Right hindlimb (tissue), 1 donor: ENCODE measurements at regions not wholly inside any gene's neighbourhood (a gene's known extent, or its start where the extent isn't known, plus 50 kb on each side); places are given as distances from the start of the nearest gene placed in this dataset.

Experiments
- DNase-seq: peaks from one replicate; pipeline ENCODE4 v3.0.0-alpha.2; 2018

DNA sequence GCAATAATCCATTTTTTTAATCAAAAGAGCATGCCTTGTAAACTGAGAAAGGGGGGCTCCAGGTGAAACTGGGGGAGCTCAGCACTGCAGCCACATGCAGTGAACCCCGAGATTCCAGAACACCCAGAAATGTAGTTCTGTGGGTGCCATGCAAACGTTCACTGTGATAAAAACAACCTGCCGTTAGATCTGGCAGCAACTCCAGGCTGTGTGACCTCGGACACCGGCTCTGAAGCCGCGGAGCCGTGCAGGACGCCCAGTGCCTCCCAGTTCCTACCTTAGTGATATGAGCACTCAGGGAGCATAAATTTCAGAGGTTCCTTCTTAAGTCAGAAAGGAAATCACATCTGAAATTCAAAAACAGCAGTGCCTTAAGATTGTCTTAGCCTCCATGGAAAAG is 85.4 kb upstream of the THBS2 start:
- DNase-seq: no peak

DNA sequence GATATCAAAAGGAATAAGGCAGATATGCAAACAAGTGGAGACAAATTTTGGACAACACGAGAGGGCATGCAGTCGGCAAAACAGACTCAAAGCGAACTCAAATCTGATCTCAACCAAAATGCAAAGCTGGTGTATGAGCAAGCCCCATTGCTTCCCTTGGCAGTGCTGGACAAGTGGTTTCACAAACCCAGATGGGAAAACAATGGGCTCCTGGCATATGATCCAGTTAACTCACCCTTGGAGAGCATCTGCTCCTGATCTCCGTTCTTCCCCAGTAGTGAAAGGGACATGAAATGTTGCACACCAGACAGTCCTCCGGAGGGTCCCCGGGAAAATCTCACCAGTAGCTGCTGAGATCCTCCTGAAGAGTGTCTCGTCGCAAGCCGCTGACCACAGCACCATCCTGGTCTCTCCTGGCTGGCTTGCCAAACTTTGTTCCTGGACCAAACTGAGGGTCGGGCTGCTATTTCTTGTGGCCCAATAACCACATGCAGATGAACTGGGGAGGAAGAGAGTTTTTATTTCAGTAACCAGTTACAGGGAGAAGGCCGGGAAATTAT is 84.3 kb upstream of the THBS2 start:
- no peak for DNase-seq

DNA sequence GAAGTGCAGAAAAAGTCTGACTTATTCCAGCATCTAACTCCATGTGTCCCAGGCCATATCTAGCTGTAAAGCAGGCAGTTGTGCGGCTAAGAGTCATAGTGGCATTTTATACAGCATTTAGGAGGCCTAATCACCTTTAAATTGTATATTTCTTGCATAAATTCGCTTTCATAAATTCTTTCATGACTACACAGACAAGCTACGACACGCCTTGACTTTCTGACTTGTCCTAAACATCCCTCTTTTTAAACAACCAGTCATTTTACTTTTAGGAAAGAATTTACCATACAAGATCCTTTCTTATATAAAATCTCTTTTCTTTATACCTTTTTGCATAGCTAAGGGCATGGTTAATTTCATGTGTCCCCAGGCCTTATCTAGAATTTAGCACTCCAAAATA is 81.7 kb upstream of the THBS2 start:
- DNase-seq: no peak

DNA sequence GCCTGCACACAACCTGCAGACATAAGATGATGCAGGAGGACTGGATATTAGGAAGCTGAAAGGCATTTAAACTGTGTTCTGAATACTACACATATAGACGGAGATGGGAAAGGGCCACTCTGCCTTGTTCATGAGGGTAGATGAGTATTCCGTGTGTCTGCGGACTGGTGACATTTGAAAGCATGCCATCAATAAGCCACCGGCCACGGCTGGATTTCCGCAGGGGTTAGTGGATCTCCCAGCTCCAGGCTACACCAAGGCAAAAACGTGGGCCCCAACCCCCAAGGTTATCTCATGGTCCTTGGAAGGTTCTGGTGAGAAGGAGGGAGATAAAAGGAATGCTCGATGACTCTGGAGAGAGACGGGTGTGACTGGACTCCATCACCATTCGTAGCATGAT is 78.6 kb upstream of the THBS2 start:
- DNase-seq: no peak

DNA sequence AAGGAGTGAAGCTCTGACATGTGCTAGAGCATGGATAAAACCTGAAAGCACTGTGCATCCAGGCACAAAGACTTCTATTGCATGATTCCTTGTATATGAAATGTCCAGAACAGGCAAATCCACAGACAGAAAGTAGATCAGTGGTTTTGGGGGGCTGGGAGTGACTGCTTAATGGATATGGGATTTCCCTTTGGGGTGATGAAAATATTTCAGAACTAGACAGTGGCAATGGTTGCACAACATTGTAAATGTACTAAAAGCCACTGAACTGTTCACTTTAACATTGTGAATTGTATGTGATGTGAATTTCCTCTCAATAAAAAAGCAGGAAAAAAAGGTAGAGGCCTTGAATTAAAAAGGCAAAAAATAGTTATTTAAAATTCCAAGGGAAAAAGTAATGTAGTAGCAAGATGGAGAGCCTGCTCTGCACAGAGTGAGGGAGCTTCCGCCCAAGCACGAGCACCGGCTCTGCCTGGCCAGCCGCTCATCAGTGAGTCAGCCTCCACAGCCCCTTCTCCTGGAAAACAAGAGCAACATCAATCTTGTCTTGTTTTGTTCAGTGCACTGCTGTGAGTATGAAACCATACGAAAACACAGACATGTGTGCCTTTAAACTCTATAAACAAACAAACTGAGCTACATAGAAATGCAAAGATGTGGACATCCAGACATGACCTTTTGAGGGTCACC is 74.6 kb upstream of the THBS2 start:
- DNase-seq: no peak

DNA sequence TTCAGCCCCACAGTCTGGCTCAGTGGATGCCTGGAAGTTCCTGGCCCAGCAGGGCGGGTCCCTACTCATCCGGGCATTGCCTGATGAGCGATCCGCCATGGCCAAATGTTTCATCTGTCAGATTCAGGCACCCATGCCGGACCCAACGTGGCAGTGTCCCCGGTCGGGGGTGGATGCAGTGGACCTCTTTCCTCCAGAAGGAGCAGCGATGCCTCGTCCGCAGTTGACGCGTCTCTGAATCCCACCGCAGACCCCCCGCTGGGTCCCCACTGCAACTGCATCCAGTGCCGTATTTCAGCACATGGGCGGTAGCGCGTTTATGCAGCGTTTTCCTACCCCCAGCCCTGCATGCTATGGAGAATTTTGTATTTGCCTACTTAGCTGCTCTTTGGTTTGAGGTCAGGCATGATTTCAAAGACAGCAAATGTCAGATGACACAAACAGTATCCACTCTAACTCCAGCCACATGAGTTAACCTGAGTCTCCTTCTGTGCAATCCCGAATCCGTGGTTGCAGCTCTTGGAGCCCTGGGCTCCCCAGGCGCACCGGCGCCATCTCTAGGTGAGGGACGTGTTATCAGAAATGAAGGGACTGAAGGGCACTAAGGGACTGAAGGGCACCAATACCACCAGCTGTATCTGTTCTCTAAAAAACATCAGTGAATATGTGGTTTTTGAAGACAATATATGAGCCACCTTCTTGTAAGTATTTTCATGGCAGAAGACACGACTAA is 72.6 kb upstream of the THBS2 start:
- no peak for DNase-seq

DNA sequence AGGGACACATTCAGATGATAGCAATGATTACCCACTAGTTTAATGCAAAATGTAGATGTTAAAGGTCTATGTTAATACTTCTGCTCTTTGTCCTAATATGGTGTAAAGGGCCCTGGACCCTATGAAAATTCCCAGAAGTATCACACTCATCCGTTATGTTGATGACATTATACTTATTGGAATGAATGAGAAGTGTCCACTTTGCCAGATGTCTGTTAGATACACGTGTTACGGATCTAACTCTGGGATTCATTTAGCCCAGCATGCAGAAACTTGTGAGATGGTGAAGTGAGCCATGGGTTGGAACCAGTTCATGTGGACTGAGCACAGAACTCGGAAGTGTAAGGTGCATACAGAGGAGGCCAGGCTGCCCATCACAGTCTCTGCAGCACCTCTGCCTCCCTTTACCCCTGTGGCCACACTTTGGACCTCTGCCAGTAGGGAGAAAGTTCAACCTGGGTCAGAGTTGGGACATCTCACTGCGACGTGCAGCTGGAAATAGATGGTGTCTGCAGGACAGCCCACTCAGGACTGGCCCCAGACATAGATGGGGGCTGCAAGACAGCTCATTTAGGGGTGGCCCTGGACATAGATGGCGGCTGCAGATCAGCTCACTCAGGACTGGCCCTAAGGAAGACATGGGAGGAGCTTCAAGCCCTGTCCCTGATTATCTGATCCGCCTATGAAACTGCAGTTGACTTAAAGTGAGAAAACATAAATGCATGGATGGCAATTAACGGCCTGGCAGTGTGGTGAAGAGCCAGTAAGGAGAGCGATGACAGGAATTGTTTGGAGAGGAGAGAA is 71.2 kb upstream of the THBS2 start:
- no peak for DNase-seq

DNA sequence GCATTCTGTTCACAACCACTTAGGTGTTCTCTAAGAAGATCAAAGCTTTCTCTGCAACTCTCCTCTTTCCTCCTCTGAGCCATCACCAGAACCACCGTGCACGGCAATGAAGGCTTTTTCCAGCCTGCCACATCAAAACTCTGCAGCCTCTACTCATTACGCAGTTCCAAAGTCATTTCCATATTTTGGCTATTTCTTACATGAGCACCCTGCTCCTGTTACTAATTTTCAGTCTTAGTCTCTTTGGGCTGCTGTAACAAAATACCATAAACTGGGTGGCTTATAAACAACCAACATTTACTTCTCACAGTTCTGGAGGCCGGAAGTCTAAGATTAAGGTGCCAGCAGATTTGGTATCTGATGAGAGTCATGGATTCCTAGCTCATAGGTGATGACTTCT is 70.4 kb upstream of the THBS2 start:
- DNase-seq: no peak

DNA sequence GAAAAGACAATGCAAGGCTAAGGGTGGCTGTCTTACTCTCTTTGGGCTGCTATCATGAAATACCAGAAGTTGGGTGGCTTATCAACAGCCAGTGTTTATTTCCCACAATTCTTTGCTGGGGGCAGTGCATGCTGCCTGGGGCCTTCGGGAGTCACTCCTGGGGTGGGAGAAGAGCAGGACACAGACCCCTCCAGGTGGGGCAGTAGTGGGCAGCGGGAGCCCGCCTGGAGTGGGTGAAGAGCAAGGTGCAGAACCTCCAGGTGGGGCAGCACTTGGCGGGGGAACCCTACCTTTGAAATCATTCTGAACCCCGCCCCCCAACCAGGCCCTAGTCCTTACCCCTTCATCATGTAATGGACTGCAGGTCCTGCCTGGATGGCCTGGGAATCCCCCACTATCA is 69.6 kb upstream of the THBS2 start:
- DNase-seq: no peak

DNA sequence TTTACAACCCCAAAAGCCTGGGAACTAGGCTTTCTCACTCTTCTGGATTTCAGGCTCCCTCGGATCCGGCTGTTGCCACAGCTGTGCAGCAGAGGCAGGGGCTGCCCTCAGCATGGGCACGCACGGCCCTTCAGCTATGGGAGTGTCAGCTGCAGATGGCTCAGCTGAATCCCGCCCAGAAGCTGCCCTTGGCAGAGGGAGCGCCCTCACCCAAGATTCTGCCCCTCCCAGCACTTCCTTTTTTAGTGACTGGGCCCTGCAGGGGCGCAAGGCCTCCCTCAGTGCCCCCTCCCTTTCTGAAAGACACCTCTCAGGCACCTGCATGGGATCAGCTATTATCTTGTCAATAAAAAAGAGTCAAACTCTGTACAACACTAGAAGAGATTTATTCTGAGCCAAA is 67.9 kb upstream of the THBS2 start:
- no peak for DNase-seq

DNA sequence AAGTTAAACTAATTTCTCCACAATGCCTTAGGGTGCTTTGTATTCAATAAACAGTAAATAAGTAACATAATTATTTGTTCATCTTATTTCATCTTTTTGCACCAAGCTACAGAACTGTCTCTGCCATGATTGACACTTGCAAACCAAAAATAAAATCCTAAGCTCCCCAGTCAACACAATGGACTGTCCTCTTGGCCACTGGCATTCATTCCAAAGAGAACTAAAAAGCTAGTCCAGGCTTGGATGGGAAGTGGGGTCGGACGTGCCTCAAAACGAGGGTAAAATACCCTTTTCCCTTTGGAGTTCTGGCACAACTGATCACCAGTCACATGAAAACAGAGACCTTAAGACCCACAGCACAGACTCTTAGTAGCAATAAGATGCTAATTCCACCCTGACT is 66.4 kb upstream of the THBS2 start:
- no peak for DNase-seq

DNA sequence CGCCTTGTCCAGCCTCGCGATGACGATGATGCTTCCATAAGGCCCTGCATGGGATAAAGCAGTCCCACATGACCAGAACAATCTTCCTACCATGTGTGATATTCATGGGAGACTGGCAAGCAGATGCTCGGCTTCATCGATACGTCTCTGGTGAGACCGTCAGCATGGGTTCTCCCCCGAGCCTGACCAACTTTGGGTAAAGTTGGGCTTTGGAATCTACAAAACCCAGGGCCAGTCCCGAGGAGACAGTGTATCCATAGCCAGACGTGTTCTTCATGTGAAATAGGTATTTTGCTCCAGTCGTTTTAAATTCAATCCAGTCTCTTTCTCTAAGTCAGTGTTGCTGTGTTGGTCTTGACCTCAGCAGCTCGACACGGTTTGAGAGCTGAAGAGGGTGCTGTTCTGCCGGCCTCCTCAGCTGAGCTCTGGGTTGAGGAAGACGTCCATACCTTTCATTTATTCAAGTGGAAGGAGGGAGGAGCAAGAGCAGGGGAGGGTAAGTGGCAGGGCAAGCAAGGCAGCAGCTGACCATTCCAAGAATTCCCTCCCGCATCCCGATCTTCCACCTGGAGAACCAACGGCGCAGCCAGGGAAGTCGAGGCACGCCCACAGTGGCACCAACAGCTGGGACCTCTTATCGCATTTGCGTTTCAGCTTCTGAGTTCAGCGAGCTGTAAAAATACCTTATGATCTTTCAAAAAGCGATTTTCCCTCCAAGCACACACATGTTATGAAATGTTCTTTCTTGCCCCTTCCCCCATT is 64.0 kb upstream of the THBS2 start:
- DNase-seq: no peak

DNA sequence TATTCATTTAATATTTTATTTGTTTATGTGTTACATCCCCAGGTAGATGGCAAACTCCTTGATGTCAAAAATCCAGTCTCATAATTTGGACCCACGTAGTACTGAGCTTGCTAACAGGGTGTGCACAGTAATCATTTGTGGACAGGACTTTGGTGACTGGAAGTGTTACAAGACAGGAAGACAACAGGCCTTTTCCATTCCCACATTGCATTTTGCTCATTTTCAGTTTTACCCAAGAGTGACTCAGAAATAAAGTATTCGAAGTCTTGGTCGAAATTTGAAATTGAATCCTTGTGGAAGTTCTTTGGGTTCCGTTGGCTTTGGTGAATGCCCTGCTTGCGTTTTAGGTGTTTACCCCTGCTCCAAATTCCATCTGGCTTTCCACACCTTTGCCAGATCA is 63.0 kb upstream of the THBS2 start:
- DNase-seq: no peak

DNA sequence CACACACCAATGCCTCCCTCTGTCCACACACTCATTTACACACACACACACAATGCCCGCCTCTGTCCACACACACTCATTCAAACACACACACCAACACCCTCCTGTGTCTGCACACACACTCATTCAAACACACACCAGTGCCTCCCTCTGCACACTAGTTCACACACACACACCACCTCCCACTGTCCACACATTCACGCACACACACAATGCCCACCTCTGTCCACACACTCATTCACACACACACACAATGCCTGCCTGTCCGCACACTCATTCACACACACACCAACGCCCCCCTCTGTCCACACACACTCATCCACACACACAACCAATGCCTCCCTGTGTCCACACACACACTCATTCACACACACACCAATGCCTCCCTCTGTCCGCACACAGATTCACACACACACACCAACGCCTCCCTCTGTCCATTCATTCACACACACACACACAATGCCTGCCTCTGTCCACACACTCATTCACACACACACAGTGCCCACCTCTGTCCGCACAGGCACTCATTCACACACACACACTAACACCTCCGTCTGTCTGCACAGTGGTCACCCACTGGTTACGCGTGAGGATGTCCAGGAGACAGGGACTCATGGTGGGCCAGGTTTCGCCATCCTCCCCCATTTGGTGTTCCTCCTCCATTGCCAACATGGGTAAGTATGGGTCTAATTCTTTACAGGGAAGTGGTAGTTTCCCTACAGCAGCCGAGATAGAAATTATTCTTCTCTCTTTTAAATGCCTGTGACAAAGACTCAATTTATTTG is 62.4 kb upstream of the THBS2 start:
- no peak for DNase-seq

DNA sequence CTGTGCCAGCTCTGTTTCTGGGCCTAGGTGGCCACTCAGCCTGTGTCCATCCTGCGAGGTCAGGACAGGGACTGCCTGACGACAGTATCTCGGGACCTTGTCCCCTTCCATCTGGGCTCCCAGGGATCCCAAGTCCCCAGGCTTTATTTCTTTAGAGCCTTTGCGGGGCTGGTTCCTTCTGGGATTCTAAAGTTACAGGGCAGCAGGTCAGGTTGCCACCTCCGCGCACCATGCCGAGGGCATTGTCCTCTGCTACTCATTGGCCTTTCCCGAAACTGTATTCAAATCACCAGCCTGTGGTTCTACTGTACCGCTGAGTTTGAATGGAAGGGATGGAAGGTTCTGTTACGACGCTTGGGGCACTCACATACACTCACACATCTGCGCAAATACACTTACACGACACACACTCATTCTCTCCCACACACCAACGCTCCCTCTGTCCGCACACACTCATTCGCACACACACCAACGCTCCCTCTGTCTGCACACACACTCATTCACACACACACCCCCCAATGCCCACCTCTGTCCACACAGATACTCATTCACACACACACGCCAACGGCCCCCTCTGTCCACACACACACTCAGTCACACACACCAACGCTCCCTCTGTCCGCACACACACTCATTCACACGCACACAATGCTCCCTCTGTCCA is 59.8 kb upstream of the THBS2 start:
- DNase-seq: no peak

DNA sequence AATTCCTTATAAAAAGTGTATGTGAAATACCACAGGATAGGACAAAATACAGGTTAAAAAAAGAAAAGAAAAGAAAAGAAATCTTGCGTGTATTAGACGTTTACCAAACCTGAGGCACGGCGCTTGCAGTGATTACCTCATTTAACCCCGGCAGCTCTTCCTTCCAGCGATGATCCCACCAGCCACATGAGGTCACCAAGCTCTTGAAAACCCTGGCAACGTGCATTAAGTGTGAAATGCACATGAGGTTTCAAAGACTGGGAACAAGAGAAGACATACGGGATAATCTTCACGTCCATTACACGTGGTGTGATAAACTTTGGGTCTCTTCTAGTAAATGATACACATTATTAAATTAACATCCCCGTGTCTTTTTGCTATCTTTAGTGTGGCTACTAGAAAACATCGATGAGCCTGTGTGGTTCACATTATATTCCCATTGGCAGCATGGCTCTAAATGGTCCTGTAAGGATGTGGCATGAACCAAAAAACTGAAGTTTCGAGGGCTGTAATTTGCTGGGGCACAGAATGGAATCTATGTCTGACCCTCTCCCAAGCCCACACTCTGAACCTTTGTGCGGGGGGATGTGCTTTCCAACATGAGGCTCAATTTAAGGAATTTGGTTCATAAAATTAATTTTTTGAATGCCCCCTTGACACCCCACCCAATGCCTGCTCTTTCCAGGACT is 59.2 kb upstream of the THBS2 start:
- no peak for DNase-seq

DNA sequence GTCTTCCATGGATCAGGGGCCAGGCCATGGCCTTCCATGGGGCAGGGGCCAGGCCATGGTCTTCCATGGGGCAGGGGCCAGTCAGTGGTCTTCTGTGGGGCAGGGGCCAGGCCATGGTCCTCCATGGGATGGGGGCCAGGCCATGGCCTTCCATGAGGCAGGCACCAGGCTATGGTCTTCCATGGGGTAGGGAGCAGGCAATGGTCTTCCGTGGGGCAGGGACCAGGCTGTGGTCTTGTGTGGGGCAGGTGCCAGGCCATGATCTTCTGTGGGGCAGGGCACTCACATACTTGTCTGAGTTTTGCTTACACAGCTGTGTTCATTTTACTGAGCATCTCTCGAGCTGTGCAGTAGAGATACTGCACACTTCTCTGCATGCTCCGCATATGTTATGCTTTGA is 57.3 kb upstream of the THBS2 start:
- no peak for DNase-seq
